Activated CD4-positive, alpha-beta T cell treated with anti-CD3 and anti-CD28 coated beads for 24 hours (primary cell): ENCODE measurements at regions not wholly inside any gene's neighbourhood (a gene's known extent, or its start where the extent isn't known, plus 50 kb on each side); places are given as distances from the start of the nearest gene placed in this dataset.

Experiments
- DNase-seq, 2 donors: peaks; one replicate each; pipeline ENCODE4 v3.0.0-alpha.2; 2020; ENCODE audit warnings: low read depth in 2 of 2

DNA sequence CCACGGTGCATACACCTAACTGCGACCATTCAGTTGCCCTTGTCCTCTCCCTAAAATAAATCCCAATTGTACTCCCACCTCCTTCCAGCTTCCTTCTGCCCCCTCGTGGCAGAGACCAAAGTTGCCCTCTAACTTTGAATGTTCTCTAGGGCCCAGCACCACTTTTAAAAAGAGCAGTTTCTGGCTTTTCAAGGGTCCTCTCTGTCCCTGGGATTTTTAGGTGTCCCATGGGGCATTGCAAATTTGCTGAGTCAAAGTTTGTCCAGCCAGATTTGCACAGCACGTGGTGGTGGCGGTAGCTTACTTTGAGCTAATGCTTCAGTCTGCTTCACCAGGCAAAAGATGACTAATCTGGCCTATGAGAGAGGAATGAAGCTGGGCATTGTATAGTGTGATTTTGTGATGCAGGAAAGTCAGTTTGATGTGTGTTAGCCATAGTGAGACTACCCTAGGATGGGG is 100.2 kb downstream of the PERP start:
- DNase-seq: peak in 1 of 2 donors; percentile 6

DNA sequence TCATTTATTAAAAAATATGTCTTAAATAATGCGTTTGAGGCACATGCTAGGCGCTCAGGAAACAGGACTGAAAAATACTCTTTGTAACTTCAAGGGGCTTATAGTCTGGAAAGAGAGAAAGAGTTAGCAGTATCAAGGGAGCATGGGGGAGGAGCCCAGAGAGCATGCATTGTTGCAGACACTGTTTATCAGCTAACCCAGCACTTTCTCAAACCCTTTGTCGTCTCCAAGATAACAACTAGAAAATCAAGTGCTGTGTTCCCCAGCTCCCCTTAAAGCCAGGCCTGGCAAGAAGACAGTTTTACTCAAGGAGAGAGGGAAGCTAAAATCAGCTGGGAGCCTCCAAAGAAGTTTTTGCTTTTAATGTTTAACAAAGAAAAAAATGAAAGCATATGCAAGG is 98.4 kb downstream of the PERP start:
- DNase-seq: no peak

DNA sequence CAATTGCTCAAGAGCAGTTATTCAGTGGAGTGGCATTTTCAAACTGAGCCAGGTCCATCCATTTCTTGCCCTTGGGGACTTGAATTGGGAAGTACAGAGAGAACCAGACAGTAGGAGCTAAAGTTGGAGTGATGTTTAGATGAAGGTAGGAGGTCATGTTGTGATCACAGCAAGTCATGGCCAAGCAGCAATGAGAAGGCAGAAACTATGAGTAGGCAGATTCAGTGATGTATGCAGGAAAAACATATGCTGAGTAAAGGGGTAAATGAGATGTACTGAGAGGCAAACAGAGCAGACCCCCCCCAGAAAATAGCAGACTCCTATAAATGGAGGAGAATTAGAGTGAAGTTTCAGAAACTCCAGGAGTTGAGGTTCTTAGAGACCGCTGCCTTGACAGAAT is 95.8 kb downstream of the PERP start:
- DNase-seq: no peak

DNA sequence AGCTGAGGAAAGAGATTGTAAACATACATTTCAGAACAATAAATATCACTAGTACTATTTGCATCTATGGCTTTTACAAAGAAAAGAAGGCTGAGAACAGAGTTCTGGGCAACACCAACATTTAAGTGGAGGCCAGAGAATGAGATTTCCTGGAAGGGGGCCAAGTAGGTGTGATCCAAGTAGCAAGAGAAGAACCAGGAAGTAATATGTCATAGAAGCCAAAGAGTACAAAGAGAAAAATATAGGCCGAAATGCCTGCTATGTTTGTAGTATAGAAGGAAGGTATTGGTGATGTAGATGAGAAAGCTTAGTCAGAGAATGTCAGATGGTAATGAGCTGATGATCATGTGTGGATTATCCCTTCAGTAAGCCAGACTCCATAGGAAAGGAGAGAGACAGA is 94.5 kb downstream of the PERP start:
- no peak for DNase-seq

DNA sequence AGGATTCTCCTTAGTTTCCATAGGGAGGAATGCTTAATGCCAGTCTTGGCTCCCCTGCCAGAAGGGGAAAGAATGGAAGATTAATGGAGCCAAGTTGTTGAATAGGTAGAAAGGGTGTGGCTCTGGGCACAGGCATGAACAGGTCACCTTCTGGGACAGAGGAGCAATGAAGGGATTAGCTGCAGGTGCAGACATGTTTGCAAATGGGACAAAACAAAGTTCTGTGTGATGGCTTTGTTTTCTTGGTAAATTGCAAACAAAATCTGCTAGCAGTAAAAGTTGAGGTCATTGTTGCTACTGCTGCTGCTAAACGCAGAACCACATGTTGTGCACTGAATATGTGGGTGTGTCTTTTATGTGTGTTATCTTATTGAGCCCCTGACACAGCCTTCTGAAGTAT is 93.3 kb downstream of the PERP start:
- no peak for DNase-seq

DNA sequence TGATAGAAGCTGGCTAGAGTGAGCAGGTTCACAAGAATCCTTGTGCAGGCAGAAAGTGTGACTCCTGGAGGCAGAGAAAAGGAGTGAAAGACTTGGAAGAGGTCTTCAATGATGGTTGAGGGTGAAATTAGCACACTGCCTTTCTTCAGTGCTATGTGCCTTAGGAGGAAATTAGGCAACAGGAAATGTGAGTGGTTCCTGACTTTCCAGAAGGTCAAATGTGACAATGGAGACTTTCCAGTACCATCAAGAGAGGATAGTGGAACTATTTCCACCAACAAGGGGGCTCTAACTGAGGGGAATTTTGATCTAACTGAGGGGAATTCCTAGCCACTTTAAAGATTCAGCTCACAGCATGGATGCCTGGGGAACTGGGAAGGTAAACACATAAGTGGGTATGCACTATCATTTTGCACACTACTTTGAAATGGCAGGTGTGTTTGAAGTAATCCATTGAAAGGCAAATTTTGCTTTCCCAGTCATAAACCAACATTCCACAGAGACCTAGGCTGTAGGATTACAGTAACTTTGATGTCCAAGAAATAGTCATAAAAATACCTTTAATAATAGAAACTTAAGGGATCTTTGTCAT is 90.0 kb downstream of the PERP start:
- no peak for DNase-seq

DNA sequence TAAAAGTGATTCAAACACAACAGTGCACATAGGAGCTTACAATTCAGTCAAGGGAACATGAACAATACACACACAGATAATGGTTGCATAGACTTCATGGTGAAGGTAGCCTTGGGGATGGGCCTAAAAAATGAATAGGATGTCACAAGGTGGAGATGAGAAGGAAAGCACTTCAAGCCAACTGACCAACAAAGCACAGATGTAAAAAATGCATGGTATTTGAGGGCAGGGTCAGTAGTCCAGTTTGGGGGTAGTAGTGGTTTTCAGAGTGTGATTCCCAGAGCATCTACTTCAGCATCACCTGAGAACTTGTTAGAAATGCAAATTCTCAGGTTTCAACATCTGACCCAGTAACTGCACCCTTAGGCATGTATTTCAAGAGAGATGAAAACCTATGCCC is 88.9 kb downstream of the PERP start:
- no peak for DNase-seq

DNA sequence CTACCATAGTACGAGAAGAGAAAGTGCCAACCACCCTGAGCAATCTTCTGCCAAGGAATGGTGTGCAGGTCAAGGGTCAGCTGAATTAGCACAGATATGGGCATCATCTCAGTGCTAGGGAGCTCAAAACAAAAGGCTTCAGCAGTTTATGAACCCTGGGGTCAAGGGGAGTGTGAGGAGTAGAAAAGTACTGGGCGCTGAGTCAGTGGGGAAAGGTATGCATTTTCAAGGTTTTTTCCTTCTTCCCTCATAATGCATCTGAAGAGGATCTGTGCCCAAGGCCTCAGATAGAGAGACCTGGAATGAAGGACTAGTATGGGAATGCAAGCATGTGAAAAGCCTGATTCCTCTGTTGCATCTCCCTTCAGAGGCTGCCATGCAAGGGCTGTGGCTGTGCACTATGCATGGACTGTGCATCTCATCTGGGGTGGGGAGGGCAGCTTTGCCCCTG is 81.7 kb downstream of the PERP start:
- DNase-seq: no peak

DNA sequence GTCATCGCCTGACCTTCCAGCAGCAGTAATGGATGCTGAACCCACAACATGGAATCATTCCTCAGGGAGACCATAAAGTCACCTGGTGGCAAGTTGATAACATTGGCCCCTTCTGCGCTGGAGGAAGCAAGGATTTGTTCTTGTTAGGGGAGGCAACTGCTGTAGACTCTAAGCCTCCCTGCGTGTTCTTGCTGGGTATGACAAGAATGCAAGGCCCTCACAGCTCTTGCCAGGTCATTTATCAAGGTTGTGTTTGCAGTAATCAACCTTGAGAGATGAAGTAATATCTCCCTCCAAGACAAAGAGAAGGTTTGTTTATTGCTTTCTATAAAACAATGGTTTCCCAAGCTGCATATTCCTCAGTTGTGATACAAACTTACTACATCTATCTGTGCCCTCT is 80.9 kb downstream of the PERP start:
- no peak for DNase-seq

DNA sequence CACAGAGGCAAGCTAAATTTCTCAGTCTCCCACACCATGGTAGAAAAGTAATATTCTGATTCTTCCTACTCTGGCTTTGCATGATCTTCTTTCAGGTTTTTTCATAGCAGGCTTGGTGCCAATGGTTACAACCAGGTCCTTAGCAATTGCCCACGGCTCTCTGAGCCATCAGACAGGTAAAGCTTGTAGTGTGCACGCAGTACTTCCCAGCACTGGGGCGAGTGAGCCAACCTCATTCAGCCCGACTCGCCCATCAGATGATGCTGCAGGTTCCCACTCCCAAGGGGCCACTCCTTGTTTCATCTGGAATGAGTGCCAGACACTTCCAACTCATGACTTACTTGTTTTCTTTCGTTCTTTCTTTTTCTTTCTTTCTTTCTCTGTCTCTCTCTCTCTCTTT is 78.3 kb downstream of the PERP start:
- no peak for DNase-seq

DNA sequence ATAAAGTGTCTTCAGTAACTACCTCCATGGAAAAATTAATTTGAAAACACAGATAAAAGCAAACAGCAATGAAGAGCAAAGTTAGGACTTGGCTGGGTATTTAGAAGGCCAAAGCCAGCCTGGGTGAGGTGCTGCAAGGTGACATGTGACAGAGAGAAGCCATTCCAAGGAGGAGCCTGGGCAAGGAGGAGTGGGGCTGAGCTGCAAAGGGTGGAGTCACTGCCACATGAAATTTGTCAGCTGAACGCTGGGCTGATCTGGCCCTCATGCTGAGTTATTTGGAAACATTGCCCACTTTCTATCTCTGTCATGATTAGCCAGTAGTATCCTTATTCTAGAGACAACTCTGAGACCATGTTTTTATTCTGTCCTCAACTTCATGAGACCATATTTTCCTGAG is 76.3 kb downstream of the PERP start:
- no peak for DNase-seq

DNA sequence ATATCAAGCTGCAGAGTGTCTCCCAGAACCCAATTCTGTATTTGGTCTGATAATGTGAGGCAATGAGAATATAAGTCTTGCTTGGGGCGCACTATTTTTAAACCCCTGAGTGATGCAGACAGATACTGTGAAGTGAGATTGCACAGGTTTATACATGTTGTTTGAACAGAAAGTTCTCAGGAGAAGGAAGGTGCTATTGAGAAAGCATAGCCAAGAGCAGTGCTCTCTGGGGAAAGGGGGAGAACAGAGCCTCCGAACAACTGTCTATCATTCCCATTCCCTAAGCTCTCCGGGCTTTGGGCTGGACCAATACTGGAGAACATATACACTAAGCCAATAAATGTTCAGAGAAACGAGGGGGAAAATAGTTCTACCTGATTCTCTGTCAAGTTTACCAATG is 75.8 kb downstream of the PERP start:
- DNase-seq: no peak

DNA sequence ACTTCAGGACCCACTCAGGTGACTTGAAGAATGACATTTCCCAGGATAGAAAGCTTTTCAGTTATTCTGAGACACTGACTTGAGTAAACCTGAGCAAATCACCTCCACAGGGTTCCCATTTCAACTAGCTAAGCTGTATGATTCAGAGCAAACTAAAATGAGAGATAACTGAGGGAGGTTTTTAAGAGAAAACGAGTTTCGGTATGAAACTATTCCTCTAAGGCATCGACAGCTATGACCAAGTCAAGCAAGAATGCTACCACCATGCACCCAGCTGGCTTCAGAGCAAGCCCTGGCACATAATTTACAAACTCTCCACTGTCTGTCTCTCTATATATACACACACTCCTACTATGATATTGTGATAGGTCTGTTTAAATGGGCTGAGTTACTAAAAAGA is 75.4 kb downstream of the PERP start:
- DNase-seq: no peak

DNA sequence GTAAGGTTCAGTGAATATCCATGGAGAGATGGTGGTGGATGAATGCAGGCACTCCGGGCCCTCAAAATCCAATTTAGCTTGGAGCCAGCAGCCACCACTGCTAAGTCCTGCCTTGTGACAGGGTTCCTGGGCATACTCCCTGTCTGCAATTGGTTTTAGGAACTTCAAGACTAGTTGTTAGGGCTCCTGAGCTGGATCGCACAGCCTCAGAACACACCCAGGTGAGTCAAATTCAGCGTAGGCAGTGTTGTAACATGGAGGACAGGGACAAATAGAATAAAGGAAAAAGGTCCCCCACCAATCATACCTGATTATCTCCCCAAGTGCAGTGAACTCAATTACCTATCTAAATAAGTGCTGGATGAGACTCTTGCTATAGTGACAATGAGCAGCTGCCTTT is 74.6 kb downstream of the PERP start:
- DNase-seq: no peak

DNA sequence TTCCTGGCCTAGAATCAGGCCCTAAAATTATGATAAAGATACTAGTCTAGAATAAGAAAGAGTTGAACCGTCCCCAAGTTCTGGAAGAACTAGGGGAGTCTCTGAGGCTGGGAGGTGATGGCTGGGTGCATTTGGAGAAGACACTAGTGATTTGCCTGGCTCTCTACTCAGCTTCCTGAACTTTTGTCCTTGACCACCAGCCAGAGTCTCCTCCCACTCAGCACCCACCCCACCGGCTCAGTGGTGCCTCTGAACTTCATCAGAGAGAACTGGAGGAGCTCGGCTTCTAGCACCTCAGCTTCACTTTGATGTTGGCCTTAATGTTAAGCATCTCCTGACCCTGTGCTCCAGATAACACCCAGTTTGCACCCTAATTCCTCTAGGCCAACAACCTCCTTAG is 73.0 kb downstream of the PERP start:
- DNase-seq: no peak

DNA sequence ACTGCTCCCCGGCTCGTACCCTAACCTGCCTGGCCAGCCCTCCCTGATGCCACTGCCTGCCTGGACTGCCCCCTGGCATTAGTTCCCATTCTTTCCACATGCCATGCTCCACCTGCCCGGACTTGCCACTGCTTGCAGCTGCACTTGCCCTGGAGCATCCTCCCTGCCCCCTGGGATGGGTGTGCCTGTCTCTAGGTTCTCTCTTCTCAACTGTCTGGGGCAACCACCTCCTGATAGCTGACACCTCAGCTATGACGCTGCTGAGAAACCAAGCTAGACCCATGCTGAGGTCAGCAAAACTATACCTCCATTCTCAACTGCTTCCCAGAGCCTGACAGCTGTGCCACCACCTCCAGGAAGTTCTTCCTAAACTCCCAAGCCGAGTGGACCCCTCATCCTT is 72.1 kb downstream of the PERP start:
- no peak for DNase-seq

DNA sequence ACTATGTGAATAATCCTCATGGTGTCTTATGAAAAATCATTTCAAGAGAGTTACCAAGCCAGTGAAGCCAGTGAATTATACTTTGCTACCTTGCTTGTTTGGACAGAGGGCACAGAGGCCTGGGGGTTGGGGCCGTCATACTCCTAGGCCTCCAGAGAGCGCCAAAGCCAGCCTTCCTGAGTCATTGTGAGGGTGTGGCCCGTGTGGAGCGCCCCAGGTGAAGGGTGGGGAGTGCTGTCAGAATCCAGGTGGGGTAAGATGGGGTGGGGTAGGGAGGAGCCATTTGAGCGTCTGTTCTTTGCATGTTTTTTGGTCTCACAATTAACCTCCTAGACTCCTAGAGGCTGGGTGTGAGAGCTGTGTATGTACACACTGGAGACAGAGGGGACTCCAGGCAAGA is 71.1 kb downstream of the PERP start:
- DNase-seq: no peak

DNA sequence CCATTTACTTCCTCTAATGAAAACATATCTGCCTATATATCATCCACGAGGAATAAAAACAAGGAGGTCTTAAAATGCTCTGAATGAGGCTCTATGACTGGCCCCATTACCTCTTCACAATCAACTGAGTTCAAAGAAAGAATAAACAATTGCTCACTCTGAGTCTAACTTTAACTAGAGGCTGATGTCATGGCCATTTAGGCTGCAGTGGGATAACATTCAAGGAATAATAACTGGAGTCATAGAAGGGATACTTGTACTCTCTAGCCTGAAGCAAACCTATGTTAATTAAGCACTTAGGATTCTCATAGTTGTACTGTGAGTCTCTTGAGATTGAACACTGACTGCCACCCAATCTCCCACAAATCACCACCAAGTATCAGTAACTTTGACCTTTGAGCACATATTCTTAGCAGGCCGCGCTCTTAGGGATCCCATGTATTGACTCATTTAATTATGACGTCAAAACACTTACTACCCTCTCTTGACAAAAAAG is 70.2 kb downstream of the PERP start:
- no peak for DNase-seq

DNA sequence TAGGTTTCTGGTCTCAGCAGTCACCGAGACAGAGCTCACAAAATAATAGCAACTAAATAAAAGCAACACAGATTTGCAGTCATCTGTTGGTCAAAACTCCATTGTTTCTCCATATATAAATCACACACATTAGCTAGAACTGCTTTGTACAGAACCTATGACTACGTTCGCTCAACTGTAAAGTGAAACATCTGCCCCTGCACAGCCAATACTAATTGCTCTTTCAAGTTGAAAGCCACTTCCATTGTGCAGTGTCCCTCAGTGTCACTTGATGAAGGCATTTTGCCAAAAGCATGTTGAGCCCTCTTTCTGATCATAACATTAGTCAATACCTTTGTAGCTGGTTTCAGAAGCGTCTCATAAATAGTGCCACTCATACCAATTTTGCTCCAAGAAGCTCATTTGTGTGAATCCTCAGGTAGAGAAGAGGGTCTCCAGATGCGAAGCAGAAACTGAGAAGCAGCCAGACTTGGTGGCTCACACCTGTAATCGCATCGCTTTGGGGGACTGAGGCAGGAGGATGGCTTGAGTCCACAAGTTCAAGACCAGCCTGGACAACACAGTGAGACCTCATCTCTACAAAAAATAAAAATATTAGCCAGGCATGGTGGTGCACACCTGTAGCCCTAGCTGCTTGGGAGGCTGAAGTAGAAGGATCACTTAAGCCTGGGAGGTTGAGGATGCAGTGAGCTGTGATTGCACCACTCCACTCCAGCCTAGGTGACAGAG is 68.9 kb downstream of the PERP start:
- DNase-seq: no peak
